Hypothalamus (tissue), 51 donors: ENCODE measurements at regions not wholly inside any gene's neighbourhood (a gene's known extent, or its start where the extent isn't known, plus 50 kb on each side); places are given as distances from the start of the nearest gene placed in this dataset.

Experiments used
- DNase-seq, 51 donors: peaks; one replicate each; lab custom pipeline; 2025; lab: John Stamatoyannopoulos, UW

DNA sequence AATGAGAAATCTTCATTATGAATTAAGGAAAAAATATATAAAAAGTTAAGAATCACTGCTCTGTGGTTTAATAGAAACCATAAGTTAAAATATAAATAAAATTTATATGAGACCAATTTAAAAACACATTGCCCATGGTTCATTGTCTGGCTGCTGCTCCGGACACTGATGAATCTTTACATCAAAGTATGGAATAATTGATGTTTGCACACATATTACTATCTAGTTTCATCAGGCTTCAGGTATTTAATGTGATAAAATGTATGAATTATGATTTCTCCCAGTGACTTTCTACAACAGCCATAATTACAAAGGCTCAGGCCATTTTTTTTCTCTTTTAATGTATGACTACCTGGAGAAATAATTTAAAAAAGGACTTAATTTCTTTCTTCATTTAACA is 599.1 kb upstream of the PRMT6 start:
- no peak for DNase-seq

DNA sequence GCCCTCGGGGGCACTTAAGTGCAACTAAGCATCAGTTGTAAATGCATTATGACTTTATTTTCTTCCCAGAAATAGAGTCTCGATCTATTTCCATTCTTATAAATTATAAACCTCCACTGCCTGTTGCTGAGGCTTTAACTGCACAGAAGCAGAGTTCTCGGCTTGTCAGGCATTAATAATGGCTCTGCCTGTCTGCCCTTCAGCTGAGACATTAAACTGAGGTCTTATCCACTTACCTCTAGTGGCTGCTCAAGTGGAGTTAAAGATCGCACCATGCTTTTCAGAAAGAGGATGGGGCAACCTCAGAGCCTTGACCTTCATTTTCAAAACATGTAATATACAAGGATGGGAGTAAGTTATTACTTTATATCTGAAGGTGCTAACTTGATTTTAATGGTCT is 597.6 kb upstream of the PRMT6 start:
- no peak for DNase-seq

DNA sequence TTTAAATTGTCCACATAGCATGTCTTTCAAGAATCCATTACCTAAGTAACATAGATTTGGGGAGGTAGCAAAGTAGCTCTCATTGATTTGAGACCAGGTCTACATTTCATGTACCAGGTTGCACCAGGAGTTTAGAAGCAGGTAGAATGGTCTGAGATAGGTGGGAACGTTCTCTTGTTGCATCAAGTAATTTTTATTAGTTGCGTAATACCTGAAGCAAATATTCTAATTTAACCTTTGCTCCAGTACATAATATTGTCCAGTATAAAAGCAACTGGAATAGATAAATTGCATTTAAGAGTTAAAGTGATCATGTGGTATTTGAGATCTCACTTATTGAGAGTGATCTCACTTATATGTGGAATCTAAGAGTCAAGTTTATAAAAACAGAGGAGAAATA is 597.1 kb upstream of the PRMT6 start:
- DNase-seq: no peak

DNA sequence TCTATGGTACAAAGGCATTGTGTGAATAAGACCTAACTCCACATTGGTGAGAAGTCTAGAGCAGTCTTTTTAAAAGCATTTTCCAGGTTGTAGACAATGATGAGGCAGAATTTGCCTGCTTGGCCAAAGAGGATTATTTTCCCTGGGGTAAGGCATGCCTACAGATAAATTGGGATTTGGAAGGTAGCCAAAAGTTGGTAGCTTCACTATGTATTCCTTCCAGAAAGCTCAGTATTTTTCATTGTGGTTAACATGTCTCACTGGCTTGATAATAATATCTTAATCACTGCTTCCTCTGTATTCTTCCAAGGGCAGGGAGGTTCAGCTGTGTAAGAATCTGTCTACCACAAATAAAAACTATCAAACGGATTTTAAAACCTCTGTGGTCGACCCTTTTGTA is 590.8 kb upstream of the PRMT6 start:
- DNase-seq: no peak

DNA sequence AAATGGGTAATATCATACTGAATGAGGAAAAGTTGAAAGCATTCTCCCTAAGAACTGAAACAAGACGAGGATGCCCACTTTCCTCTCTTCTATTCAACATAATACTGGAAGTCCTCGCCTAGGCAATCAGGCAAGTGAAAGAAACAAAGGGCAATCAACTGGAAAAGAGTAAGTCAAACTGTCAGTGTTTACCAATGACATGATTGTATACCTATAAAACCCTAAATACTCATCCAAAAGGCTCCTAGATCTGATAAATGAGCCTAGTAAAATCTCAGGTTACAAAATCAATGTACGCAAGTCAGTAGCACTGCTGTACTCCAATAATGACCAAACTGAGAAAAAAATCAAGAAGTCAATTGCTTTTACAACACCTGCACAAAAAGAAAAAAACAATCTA is 575.8 kb upstream of the PRMT6 start:
- DNase-seq: no peak

DNA sequence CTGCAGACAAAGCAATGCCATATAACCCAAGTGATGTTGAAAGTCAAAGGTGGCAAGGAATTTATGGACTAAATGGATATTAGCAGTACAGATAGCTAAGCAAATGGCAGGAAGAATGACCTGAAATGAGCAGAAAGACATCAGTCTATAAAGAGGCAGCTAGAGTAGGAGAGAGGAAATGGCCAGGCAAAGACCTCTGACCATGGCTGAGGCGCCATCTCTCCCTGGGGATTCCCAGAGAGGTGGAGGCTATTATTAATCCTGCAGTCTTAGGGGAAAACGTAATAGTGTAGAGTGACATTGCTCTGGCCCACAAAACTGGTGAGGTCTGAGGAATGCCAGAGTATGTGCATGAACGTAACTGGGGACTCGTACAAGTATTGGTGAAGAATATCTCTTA is 563.6 kb upstream of the PRMT6 start:
- DNase-seq: no peak

DNA sequence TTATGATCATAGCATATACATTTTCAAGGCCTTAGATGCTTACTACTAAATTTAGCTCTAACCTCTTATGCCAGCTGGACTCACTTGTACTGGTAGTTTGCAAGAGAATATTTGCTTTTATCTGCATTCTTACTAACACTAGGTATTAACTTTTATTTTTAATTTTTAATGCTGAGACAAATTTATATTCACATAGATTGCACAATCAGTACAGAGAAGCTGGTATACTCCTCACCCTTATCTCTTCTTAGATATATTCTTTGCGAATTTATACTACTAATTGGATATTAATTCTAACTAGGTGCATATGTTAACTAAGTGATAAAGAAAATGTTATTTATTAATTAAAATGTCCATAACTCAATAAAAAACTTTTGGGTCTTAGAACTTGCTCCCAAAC is 561.8 kb upstream of the PRMT6 start:
- DNase-seq: no peak

DNA sequence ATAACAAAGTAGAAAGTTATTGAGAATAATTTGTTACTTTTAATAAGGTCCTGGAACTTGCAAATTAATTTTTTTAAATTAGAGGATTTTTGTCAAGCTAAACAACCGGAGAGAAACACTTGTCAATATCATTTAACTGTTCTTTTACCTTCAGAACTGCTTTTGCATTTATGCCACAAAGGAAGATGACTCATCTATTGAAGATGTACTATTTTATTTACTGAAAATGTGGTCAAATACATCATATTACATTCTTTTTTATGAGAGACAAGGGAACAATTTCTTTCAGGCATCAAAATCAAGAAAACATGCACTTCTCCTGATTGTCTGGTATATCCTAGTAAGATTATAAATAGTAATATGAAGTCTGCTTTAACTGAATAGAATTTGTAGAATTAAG is 558.2 kb upstream of the PRMT6 start:
- DNase-seq: no peak

DNA sequence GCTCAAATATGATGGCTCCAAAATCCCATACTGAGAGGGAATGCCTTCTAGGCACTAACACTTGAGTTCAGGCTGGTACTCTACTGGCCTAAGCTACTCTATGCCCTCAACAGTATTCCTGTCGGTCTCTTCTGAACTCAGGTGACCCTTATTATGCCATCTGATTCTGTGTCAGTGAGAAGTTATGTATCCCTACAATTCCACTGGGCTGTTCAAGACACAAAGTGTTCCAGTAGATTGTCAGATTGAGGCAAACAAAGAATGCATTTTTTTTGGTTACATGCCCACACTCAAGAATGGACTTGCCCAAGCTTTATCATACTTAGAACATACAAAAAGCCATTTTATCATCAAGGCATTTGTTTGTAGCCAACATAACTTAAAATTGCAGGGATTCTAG is 553.8 kb upstream of the PRMT6 start:
- DNase-seq: no peak

DNA sequence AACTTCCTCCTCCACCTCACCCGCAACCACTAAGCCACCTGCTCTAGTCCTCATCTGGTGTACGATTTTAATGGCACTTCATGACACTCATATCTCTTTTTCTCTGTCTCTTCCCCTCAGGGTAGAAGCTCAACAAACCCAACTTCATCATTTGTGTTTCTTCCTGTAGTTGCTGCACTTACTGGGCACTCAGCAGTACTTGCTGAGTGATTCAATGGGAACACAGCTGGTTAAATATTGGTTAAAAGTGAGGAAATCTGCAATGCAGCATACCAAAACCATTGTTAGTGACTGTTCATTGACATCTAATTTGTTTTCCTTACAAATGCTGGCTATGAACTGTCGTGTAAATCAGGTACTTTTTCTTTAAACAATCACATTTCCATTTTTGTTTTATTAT is 541.1 kb upstream of the PRMT6 start:
- no peak for DNase-seq

DNA sequence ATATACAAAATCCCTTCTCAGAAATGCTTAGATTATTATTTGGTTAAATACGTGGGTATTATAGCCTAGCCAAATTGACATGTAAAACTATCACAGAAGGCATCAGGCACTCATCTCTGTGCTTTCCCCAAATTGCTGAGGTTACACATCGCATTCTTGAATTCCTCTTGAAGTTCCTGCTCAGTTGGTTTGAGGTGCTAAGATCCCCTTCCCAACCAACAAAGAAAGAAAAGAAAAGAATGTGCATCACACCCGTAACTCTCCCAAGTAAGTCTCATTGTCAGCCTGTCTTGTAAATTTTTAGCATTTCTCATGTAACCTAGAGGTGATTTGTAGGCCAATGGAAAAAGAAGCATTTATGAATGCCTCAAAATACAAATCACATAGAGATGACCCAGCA is 539.2 kb upstream of the PRMT6 start:
- no peak for DNase-seq

DNA sequence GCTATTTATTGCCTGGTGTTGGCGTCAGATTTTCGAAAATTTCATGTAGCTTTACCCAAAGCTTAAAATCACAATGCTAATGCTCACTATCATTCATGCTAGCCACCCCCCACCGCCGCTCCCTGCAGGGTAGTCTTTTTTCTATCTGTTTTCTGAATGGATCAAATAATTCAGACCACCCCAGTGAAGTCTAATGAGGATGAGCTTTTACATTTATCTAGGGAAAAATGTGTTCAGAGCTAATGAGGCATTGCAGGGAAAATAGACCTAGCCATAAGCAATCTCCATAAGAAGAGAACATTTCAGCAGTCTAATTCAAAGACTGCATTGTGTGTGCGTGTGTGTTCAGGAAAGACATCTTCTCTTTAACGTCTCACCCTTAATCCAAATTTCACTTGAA is 533.0 kb upstream of the PRMT6 start:
- DNase-seq: no peak

DNA sequence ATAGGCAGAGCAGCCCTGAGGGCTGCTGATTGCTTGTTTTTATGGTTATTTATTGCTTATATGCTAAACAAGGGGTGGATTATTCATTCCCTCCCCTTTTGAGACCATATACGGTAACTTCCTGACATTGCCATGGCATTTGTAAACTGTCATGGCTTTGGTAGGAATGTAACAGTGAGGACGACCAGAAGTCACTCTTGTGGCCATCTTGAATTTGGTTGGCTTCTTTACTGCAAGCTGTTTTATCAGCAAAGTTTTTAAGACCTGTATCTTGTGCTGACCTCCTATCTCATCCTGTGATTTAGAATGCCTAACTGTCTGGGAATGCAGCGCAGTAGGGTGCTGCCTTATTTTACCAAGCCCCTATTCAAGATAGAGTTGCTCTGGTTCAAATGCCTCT is 531.8 kb upstream of the PRMT6 start:
- DNase-seq: no peak

DNA sequence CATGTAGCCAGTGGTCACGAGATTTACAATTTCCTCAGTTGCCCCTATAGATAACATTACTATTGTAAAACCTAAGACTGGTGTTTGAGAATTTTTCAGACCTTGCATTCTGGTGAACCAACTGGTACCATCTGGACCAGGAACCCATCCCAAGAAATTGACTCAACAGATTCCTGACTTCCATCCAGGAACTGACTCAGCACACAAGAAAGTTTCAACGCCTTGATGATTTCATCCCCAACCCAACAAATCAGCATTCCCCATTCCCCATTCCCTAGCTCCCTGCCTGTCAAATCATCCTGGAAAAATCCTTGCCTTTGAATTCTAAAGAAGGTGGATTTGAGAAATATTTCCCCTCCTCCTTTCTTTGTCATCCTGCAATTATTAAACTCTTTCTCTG is 529.8 kb upstream of the PRMT6 start:
- no peak for DNase-seq

DNA sequence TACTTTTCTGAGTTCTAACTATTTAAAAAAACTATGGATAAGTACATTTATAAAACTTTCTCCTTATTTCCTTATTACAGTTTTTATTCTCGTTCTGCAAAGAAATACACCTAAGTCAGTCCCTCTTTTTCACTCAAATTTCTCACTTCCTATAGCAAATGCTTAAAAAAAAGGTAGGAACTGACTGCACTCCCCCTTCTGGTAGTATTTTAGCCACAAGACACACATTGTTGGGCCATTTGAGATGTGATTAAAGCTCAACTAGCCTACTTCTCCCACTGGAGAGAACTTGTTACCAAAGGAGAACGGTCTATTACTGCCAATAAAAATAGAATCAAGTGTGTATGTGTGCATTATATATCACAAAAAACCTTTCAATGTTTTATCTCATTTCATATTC is 521.9 kb upstream of the PRMT6 start:
- no peak for DNase-seq

DNA sequence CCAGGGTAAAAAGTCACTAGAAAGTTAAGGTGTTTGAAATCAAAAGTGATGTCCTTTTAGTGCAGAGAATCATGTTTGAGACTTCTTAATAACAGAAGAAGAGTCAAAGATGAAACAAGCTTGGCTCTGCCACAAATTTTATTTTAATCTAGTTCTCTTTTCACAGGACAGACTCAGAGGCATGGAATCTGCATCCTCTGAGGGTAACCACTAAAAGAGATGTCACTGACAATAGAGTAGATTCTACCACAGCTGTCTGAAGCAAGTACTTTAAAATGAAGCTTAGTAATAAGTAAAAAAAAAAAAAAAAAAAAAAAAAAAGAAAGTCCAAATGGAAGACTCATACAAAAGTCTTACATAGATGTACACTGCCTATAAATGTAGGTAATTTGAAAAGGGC is 519.7 kb upstream of the PRMT6 start:
- DNase-seq: no peak

DNA sequence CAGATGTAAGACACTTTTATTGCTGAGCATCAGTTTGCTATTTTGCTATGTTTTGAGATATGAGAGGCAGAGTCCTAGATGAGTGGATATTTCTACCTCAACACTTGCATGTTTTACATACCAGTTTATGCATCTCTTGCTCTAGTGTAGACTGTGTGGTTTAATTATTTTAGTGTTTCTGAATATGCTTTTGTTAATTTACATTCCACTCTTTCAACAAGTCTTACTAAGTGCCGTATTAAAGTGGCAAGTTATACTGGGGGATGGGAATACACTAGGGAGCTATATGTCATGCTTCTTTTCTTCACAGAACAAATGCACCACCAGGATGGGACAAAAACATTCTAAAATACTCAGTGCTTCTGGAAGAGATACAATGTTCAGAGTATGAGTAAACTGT is 507.7 kb upstream of the PRMT6 start:
- DNase-seq: no peak

DNA sequence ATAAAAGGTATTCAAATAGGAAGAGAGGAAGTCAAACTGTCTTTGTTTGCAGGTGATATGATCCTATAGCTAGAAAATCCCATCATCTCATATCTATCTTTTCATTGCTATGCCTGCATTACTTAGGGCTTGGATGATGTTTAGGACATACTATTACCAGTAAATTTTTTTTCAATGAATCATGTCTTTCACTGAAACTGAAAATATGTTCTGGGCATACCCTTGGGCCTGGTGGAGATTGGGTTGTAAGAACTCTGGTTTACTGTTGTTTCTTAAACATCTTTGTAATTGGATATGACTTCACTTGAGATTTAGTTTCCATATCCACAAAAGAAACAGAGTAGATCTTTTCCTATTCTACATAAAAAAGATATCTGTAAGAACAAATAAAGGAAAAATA is 502.2 kb upstream of the PRMT6 start:
- DNase-seq: no peak

DNA sequence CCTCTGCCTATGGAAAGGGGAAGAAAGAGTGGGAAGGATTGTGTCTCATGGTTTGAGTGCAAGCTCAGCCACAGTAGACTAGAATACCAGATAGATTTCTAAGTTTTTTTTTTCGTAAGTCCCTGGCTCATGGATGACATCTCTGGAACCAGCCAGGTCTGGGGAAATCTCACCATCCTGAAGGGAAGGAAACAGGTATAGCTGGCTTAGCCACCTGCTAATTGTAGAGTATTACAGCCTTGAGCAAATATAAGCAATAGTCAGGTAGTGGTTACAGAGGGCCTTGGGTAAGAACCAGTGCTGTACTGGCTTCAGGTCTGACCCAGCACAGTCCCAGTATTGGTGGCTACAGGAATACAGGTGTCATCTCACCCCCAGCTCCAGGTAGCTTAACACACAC is 500.9 kb upstream of the PRMT6 start:
- no peak for DNase-seq

DNA sequence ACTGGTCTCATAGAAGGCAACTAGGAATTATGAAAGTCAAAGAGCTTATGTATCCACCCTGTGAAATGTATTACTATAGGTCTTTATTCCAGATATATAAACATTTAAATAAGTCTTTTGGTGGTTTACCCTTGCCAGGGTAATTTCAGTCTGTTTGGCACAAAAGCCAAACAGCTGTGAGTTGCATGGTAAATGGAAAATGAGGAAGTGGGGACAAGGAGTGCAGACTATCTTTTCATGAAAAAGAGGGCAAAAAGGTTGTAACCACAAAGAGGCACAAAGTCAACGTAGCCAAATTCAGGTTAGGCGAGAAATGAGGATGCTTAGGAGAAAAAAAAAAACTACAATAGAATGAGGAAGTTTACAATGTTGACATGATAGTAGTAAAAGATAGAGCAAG is 492.3 kb upstream of the PRMT6 start:
- no peak for DNase-seq

DNA sequence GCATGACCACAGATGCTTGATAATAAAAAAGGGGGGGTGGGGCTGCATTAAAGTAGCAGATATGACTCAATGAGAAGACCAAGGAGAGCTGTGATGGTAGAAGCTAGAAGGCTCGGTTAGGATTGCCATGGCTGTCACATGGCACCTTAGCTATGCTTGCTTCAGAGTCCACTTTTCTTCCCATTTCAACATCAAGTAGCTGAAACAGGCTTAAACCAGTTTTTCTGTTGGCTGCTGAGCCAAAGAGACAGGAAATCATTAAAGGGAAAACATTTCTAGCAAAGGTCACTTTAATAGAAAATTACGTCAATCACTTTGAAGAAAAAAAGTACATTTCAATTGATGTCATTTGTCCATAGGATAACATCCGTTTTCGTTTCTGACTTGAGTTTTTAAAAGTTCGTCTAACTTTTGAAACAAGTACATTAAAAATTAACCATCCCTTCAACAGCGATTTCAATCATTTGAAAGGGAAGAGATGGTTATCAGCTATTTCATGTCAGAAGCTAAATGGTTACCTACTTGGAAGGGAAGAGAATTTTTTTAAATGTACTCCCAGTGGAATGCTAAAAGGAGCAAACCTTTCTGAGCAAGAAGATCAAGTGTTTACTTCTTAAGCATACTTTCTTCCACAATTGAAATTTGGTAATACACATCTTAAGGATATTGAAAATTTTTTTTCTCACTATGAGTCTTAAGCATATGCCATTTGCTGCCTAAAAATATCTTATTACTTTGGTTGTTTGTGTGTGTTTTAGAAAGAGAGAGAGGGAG is 488.1 kb upstream of the PRMT6 start:
- DNase-seq: no peak

DNA sequence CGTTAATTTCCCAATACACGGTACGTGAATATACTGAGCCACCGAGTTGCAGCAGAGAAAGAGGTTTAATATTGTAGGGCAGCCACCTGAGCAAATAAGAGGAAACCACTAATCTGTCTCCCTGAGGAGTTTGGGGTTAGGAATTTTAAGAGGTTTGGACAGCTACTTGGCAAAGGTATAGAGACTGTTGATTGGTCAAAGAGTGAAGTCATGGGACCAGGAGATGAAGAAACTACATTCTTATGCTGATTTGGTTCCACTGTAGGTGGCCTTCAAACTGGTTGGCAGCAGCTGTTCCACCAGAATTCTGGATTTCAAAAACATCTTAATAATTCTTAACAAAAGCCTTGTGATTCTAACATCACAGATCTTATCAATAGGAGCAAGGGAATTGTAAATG is 485.4 kb upstream of the PRMT6 start:
- DNase-seq: no peak

DNA sequence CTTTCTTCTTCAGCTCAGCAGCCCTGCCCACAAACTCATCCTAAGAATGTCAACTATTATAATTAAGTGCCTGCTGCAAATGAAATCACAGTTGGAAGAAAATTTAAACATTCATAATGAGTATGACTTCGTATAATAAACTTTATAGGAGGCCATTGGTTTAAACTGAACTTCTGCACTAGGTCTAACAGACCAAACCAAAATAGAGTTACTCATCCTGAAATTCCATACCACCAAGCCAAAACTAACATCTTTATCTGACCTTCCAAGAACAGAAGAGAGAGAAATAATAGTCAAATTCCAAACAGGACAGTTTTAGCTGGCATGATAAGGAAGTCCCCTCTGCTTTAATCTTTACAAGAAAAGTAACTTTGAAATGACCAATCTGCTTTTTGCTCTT is 472.4 kb upstream of the PRMT6 start:
- DNase-seq: no peak
